ENCODE measurements at regions not wholly inside any gene's neighbourhood (a gene's known extent, or its start where the extent isn't known, plus 50 kb on each side); places are given as distances from the start of the nearest gene placed in this dataset.

GRCh38 chr2:33666879-33667278 is 67.8 kb upstream of the FAM98A start:
- no peak for TF ChIP-seq BCL11A (IDR thresholded peaks at IDR 0.05; ENCODE audit: low read depth, low read length)
- TF ChIP-seq TAF1 (IDR thresholded peaks at IDR 0.05; ENCODE audit: borderline replicate concordance, low read depth, low read length), result no peak
- peak in 2 of 3 experiments; percentile 7 to 11; a peak in 1 of 6 replicates for TF ChIP-seq CTCF (IDR thresholded peaks at IDR 0.05 in 2 of 3, conservative IDR thresholded peaks at IDR 0.05 in 1 of 3; ENCODE audit: control insufficient read depth in 2 of 3, extremely low read depth in 1 of 3, insufficient read depth in 1 of 3, low read depth in 3 of 3, low read length in 3 of 3)
- TF ChIP-seq NFYB (IDR thresholded peaks at IDR 0.05; ENCODE audit: insufficient read depth, low read depth, low read length), result no peak
- no peak for TF ChIP-seq POLR2AphosphoS5 (IDR thresholded peaks at IDR 0.05; ENCODE audit: low read length)

Measured in GM12878 (cell line).